ENCODE measurements at regions not wholly inside any gene's neighbourhood (a gene's known extent, or its start where the extent isn't known, plus 50 kb on each side); places are given as distances from the start of the nearest gene placed in this dataset.

DNA sequence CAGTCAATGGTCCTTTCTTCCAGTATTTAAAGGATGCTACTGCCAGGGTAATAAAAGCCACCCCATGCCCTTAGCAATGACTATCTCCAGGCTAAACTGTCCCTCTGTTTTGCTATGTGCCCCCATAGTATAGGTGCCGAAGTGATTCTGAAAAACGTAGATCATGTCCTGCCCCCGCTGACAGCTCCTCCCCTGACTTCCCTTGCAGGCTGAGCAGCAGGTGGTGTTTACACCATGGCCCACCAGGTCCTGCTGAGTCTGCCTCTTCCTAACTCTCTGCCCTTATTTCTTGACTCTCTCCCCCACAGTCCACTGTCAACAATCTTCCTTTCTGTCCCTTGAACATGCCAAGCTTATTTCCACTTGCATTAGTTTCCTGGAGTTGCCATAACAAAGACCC lies 352.5 kb upstream of the TSHZ2 start:
- FAIRE-seq = no peak

DNA sequence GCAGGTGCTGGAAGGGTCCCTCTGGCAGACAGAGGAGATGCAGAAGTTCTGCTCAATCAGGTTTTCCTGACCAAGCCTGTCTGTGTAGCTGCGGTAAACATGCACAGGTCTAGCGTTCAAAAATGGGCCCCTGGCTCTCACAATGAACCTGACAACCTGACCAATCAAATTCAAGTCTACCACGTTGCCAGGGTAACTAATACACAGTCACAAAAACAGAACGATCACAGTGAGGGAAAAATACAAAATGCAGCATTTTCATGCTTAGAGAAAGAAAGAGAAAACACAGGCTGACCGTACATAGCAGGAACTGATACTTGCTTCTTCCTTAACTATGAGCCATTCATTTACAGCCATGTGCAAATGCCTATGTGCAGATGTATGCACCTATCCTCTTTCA lies 353.1 kb upstream of the TSHZ2 start:
- FAIRE-seq = no peak

GRCh38 chr20:52616629-52617028 lies 355.5 kb upstream of the TSHZ2 start:
- FAIRE-seq = no peak

- FAIRE-seq = no peak
These were observed 357.9 kb upstream of the TSHZ2 start for GRCh38 chr20:52614051-52614863.

DNA sequence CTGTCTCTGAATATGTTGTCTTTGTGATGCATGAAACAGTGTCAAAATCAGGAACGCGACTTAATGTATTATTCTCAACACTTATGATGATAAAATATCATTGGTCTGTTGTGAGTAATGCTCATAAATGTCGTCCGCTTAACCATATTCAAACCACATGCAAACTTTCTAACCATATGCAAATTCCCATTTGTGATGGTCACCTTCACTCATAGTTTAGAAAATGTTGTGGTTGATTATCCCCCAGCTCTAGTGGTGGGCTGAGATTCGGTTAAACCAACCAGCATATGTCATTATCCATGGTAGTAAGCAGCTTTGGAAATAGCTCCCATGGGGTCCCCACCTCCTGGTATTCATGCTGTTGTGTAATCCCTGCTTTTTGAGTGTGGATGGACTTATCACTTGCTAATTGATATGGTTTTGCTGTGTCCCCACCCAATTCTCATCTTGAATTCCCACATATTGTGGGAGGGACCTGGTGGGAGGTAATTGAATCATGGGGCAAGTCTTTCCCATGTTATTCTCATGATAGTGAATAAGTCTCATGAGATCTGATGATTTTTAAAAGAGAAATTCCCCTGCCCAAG lies 360.0 kb upstream of the TSHZ2 start:
- FAIRE-seq = no peak

DNA sequence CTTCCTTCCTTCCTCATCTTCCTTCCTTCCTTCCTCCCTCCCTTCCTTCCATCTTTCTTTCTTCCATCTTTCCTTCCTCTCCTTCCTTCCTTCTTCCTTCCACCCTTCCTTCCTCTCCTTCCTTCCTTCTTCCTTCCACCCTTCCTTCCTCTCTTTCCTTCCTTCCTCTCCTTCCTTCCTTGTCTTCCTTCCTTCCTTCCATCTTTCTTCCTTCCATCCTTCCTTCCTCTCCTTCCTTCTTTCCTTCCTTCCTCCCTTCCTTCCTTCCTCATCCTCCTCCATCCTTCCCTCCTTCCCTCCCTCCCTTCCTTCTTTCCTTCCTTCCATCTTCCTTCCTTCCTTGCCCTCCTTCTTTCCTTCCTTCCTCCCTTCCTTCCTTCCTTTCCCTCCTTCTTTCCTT lies 361.4 kb upstream of the TSHZ2 start:
- no peak for FAIRE-seq

DNA sequence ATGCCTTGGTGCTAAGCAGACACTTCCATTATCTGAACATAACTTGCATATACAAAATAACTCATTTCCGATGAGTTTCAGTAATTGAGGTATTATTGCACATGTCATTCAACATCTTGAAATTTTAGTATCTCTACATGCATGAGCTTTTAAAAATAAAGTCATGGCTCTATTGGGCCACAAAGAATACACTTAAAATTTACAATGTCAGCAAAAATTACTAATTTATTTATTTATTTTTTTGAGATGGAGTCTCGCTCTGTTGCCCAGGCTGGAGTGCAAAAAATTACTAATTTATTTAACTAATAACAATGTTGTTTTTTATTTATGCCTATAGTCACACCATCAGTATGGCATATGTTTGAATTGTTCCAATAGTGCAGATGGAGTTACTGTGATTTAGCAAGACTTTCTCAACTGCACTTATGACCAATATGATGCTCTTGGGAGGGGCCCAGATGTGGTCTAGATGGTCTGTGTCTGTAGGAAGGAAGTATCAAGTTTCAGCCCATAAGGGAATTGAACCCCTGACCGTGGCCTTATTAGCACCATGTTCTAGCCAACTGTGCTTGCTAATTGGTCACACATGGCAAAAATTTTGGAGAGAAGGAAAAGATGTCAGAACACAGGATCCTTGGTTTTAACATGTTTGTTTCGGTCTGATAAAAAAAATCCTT lies 370.7 kb upstream of the TSHZ2 start:
- FAIRE-seq = no peak

- no peak for FAIRE-seq
These were observed 375.9 kb upstream of the TSHZ2 start for GRCh38 chr20:52596256-52596655.

- no peak for FAIRE-seq
These were observed 376.6 kb upstream of the TSHZ2 start for GRCh38 chr20:52595518-52595917.

DNA sequence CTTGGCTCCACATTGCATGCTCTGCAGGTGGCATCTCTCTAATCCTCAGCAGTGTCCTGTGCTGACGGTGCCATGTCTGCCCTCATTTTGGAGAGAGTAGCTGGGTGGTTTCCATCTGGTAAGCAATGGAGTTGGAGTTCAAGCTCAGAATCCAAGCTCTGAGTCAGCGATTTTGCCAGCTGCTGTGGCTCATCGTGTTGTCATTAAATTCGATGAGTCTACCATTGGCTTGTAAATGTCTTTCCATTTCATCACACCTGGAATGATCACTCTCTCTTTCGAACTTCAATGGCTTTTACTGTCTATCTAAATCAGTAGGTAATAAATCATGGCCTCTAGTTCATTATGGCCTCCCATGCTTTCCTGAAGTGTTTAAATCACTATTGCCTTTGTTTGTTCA lies 378.5 kb upstream of the TSHZ2 start:
- no peak for FAIRE-seq

DNA sequence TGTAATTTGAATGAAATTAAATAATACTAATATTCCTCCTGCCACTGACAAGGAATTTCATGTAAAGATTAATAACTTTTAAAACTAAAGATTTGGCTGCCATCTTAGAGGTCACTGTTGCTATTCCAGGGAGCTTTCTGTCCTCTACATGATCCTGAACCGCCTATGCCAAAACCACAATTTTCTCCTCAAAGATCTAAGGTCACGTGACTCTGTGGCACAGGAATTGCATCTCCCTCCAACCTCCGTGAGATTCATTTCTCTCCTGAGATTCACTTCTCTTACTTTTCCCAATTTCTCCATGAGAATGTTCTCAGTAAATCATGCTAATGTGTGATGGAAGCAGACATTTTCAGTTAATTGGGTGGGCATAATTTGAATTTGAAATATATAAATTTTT lies 379.6 kb upstream of the TSHZ2 start:
- no peak for FAIRE-seq

GRCh38 chr20:52590100-52590499 lies 382.1 kb upstream of the TSHZ2 start:
- no peak for FAIRE-seq

DNA sequence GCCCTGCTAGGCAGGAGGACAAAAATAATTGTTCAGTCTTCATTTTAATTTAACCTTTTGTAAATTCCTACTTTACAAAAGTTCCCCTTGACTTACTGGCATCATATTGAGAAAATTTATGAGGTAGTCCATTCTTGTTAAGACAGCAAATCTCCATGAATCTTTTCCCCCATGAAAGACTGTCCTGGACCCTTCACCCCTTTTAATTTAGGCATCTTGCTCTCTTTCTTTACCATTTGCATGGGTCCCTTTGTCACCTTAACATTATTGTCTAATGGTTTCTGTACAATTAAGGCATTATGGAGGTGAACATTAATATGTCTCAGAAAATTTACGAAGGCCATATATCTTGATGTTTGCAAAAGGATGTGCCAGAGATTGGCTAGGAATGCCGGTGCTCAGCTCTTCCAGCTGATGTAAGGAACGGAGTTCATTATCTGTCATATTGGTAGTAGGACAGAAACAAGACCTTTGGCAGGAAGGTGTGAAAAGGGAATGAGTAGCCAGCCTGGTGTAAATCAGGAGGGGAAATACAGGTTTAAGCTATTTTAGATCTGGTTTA lies 382.8 kb upstream of the TSHZ2 start:
- no peak for FAIRE-seq

DNA sequence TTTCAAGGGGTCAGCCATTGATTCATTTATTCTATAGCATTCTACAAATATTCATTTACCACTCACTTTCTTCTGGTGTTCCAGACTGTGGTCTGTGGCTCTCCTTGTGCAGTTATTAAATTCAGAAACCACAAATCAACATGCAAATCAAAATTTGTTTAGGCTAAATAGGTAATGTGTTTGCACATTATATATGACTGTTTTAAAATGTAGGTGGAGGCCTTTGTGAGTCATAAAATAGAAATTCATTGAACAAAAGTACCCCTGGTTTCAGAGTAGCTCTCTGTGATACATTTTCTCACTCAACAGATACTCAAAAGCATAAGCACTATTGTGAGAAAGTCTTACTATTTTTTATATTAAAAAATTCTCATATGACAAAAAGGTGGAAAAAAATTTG lies 385.5 kb upstream of the TSHZ2 start:
- FAIRE-seq = no peak

DNA sequence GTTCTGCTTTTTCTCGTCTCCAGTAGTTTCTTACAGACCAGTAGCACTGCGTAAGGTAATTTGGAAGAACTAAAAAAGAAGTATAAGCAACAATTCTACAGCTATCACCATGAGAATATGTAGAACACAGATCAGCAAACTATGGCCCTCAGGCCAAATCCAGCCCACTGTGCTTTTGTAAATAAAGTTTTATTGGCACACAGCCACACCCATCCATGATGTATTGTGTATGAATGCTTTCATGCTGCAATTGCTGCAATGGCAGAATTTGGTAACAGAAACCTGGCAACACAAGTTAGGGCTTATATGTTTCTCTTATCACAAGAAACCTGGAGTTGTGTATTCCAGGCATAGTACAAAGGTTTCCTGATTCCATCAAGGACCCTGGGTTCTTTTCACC lies 386.8 kb upstream of the TSHZ2 start:
- FAIRE-seq = no peak

- FAIRE-seq = no peak
These were observed 387.0 kb upstream of the ZFP64 start for GRCh38 chr20:52578559-52578958.

GRCh38 chr20:52577696-52578095 lies 386.1 kb upstream of the ZFP64 start:
- FAIRE-seq = no peak

DNA sequence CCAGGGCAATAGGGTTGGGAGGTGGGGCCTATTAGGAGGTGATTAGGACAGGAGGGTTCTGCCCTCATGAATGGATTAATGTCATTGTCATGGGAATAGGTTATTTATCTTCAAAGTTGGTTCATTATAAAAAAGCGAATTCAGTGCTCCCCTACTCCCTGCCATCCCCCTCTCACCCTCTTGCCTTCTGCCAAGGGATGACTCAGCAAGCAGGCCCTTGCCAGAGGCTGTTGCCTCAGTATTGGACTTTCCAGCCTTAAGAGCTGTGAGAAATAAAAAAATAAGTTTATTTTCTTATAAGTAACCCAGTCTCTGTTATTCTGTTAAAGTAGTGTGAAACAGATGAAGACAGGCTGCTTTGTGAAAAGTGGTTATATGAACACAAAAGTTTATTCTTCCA lies 381.1 kb upstream of the ZFP64 start:
- no peak for FAIRE-seq

- FAIRE-seq = no peak
These were observed 377.6 kb upstream of the ZFP64 start for GRCh38 chr20:52569201-52569600.

GRCh38 chr20:52565614-52566013 lies 374.0 kb upstream of the ZFP64 start:
- no peak for FAIRE-seq

- no peak for FAIRE-seq
These were observed 373.0 kb upstream of the ZFP64 start for GRCh38 chr20:52564594-52564993.

- no peak for FAIRE-seq
These were observed 360.7 kb upstream of the ZFP64 start for GRCh38 chr20:52552181-52552872.

- FAIRE-seq = no peak
These were observed 350.6 kb upstream of the ZFP64 start for GRCh38 chr20:52542131-52542530.

Data from islet of Langerhans (tissue), 1 donor.